Activated B cell treated with CpG ODN at 0.5 μM for 24 hours (primary cell): ENCODE measurements at regions not wholly inside any gene's neighbourhood (a gene's known extent, or its start where the extent isn't known, plus 50 kb on each side); places are given as distances from the start of the nearest gene placed in this dataset.
"Not testable (repeated sequence)": the region's sequence is repeated elsewhere in the genome, so short reads cannot be mapped to it uniquely, and the experiment has no call there.

Experiments used
- ATAC-seq: fragments of 200-7000 bp; cut with Tn5 transposase; one replicate; pipeline ENCODE4 v1.10.0; 2021; ENCODE audit warnings: low read depth, mild to moderate bottlenecking, moderate library complexity
- CTCF ChIA-PET: fragments of 350-600 bp; sonication (Branson Sonifier 250); formaldehyde crosslinking; loops from one replicate; lab custom pipeline; 2021; ENCODE audit warnings: antibody characterized with exemption; lab: Charles Lee
- POLR2A ChIA-PET: fragments of 350-600 bp; sonication (Branson Sonifier 250); formaldehyde crosslinking; loops from one replicate; lab custom pipeline; 2021; ENCODE audit warnings: antibody characterized with exemption; lab: Charles Lee
- DNase-seq: peaks from one replicate; pipeline ENCODE4 v3.0.0; 2022
- H3K27ac Mint-ChIP-seq: one replicate; pipeline ENCODE4 v1.8.0; 2020; ENCODE audit warnings: mixed read lengths
- H3K27me3 Mint-ChIP-seq: one replicate; pipeline ENCODE4 v1.8.0; 2021; ENCODE audit warnings: mixed read lengths
- H3K36me3 Mint-ChIP-seq: one replicate; pipeline ENCODE4 v1.8.0; 2021; ENCODE audit warnings: low read depth, mixed read lengths
- H3K4me1 Mint-ChIP-seq: one replicate; pipeline ENCODE4 v1.8.0; 2021; ENCODE audit warnings: mixed read lengths
- H3K4me3 Mint-ChIP-seq: one replicate; pipeline ENCODE4 v1.8.0; 2020; ENCODE audit warnings: mild to moderate bottlenecking, mixed read lengths
- H3K9me3 Mint-ChIP-seq: one replicate; pipeline ENCODE4 v1.8.0; 2020; ENCODE audit warnings: mixed read lengths
- CTCF ChIP-seq: fragments of 200-600 bp; IDR thresholded peaks from one replicate; pipeline ENCODE4 v1.8.0; 2022; ENCODE audit warnings: antibody characterized with exemption, mild to moderate bottlenecking
- intact Hi-C: fragments of 100-400 bp; cut with micrococcal nuclease; formaldehyde crosslinking; loops from one replicate; pipeline ENCODE4 v1.15.1; 2024

GRCh38 chr11:116325247-116325646 is 447.5 kb downstream of the BUD13 start:
- H3K4me3 Mint-ChIP-seq, result no peak overlapping the region
- H3K27ac Mint-ChIP-seq, result no peak overlapping the region
- no peak for TF ChIP-seq CTCF
- DNase-seq, result no peak
- H3K4me1 Mint-ChIP-seq, result no peaks in the 10 kb centered on the region
- ChIA-PET POLR2A (no interaction called here), CTCF (no interaction called here)
- ATAC-seq, result no peak
- H3K36me3 Mint-ChIP-seq, result no peaks in the 10 kb centered on the region
- intact Hi-C loops, result no loop called here
- H3K9me3 Mint-ChIP-seq, result peaks cover 2% of the 10 kb centered on the region
- H3K27me3 Mint-ChIP-seq, result peaks cover 3% of the 10 kb centered on the region

- H3K27me3 Mint-ChIP-seq, intact Hi-C loops, H3K4me1 Mint-ChIP-seq, ATAC-seq, H3K36me3 Mint-ChIP-seq, POLR2A ChIA-PET, H3K27ac Mint-ChIP-seq, H3K4me3 Mint-ChIP-seq, CTCF ChIA-PET, DNase-seq, H3K9me3 Mint-ChIP-seq: not testable (repeated sequence)
These were observed 448.7 kb downstream of the BUD13 start for GRCh38 chr11:116324077-116324476.

- intact Hi-C loops, result no loop called here
- no peak overlapping the region for H3K4me3 Mint-ChIP-seq
- no peaks in the 10 kb centered on the region for H3K36me3 Mint-ChIP-seq
- peaks cover 22% of the 10 kb centered on the region for H3K27me3 Mint-ChIP-seq
- POLR2A ChIA-PET, result no interaction called here
- no peak overlapping the region for H3K27ac Mint-ChIP-seq
- DNase-seq, result no peak
- no peak for ATAC-seq
- CTCF ChIA-PET, result no interaction called here
- peaks cover 2% of the 10 kb centered on the region for H3K9me3 Mint-ChIP-seq
- no peaks in the 10 kb centered on the region for H3K4me1 Mint-ChIP-seq
- no peak for TF ChIP-seq CTCF
These were observed 455.6 kb downstream of the BUD13 start for GRCh38 chr11:116317212-116317611.

- Mint-ChIP-seq H3K4me3 (no peak overlapping the region), H3K27ac (no peak overlapping the region), H3K27me3 (peaks cover 22% of the 10 kb centered on the region), H3K4me1 (no peaks in the 10 kb centered on the region), H3K36me3 (no peaks in the 10 kb centered on the region), H3K9me3 (no peaks in the 10 kb centered on the region)
- intact Hi-C loops, result no loop called here
- no peak for TF ChIP-seq CTCF
- ChIA-PET POLR2A (no interaction called here), CTCF (no interaction called here)
- no peak for DNase-seq
- no peak for ATAC-seq
These were observed 458.8 kb downstream of the BUD13 start for GRCh38 chr11:116314006-116314405.

GRCh38 chr11:116312570-116313391 is 460.0 kb downstream of the BUD13 start:
- Mint-ChIP-seq H3K9me3 (no peaks in the 10 kb centered on the region), H3K36me3 (no peaks in the 10 kb centered on the region), H3K4me3 (no peak overlapping the region), H3K4me1 (no peaks in the 10 kb centered on the region), H3K27me3 (peaks cover 22% of the 10 kb centered on the region), H3K27ac (no peak overlapping the region)
- DNase-seq (no peak), ATAC-seq (no peak)
- intact Hi-C loops, result no loop called here
- POLR2A ChIA-PET, result no interaction called here
- CTCF ChIA-PET, result no interaction called here
- TF ChIP-seq CTCF, result no peak

- Mint-ChIP-seq H3K36me3 (no peaks in the 10 kb centered on the region), H3K4me3 (no peak overlapping the region), H3K4me1 (no peaks in the 10 kb centered on the region), H3K27ac (no peak overlapping the region), H3K27me3 (peaks cover 22% of the 10 kb centered on the region), H3K9me3 (no peaks in the 10 kb centered on the region)
- ATAC-seq (no peak), DNase-seq (no peak)
- intact Hi-C loops, result no loop called here
- ChIA-PET CTCF (no interaction called here), POLR2A (no interaction called here)
- no peak for TF ChIP-seq CTCF
These were observed 461.6 kb downstream of the BUD13 start for GRCh38 chr11:116311206-116311605.
